IgD-negative memory B cell (primary cell): ENCODE measurements at regions not wholly inside any gene's neighbourhood (a gene's known extent, or its start where the extent isn't known, plus 50 kb on each side); places are given as distances from the start of the nearest gene placed in this dataset.

Experiments
- H3K27ac Mint-ChIP-seq, 3 donors: one replicate each; pipeline ENCODE4 v1.8.0; 2020 to 2022; ENCODE audit warnings: mild to moderate bottlenecking in 3 of 3, mixed read lengths in 3 of 3, moderate library complexity in 1 of 3
- H3K27me3 Mint-ChIP-seq: one replicate; pipeline ENCODE4 v1.8.0; 2021; ENCODE audit warnings: mixed read lengths
- H3K36me3 Mint-ChIP-seq: one replicate; pipeline ENCODE4 v1.8.0; 2020; ENCODE audit warnings: mild to moderate bottlenecking, mixed read lengths
- H3K4me1 Mint-ChIP-seq, 3 donors: one replicate each; pipeline ENCODE4 v1.8.0; 2020 to 2022; ENCODE audit warnings: mixed read lengths in 3 of 3, mild to moderate bottlenecking in 1 of 3
- H3K4me3 Mint-ChIP-seq, 4 donors: one replicate each; pipeline ENCODE4 v1.8.0; 2020 to 2022; ENCODE audit warnings: mild to moderate bottlenecking in 4 of 4, mixed read lengths in 4 of 4, moderate library complexity in 3 of 4
- H3K9me3 Mint-ChIP-seq, 3 donors: one replicate each; pipeline ENCODE4 v1.8.0; 2020 to 2021; ENCODE audit warnings: mixed read lengths in 3 of 3, mild to moderate bottlenecking in 1 of 3

DNA sequence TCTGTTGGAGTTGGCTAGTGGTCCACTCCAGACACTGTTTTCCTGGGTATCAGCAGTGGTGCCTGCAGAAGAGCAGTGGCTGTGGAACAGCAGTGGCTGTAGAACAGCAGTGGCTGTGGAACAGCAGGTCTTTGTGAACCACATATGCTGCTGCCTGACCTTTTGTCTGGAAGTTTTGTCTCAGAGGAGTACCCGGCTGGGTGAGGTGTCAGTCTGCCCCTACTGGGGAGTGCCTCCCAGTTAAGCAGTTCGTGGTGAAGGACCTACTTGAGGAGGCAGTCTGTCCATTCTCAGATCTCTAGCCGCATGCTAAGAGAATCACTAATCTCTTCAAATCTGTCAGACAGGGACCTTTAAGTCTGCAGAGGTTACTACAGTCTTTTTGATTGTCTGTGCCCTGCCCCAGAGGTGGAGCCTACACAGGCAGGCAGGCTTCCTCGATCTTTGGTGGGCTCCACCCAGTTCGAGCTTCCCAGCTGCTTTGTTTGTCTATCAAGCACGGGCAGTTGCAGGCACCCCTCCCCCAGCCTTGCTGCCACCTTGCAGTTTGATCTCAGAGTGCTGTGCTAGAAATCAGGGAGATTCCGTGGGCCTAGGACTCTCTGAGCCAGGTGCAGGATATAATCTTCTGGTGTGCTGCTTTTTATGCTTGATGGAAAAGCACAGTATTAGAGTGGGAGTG is 89.1 kb upstream of the TRIM48 start:
- H3K4me1 Mint-ChIP-seq = no peaks in the 10 kb centered on the region
- H3K4me3 Mint-ChIP-seq = no peak overlapping the region
- no peaks in the 10 kb centered on the region for H3K36me3 Mint-ChIP-seq
- peaks cover 10 to 11% (median 11%) of the 10 kb centered on the region in 3 donors for H3K9me3 Mint-ChIP-seq
- no peaks in the 10 kb centered on the region for H3K27me3 Mint-ChIP-seq
- peak overlapping the region in 1 of 3 donors; percentile 50 for H3K27ac Mint-ChIP-seq
